ENCODE measurements at regions not wholly inside any gene's neighbourhood (a gene's known extent, or its start where the extent isn't known, plus 50 kb on each side); places are given as distances from the start of the nearest gene placed in this dataset.
"Not testable (repeated sequence)": the region's sequence is repeated elsewhere in the genome, so short reads cannot be mapped to it uniquely, and the experiment has no call there.

- no peak for DNase-seq (ENCODE audit: low read depth)
Measured at GRCh38 chr10:30542001-30542894, 87.3 kb downstream of the LYZL2 start.

DNA sequence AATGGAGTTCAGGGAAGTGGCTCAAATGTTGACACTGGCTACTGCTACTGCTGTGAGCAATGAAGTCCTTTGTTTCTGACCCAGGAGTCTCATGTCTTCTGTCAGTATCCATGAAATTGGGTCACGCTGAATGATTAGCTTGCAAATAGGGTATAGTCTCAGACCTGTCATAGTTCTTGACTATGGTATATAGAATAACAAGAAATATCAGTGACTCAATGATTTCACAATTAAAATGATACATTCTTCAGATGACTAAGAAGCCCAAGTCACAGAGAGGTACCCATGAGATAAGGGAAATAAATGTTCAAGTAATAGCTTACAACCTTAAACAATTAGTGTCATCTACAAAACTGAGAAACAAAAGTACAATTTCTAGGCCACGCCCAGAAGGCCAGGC lies 89.3 kb downstream of the LYZL2 start:
- H3K4me3 ChIP-seq (ENCODE audit: low read depth, low read length), result no peak overlapping the region
- no peak for TF ChIP-seq CTCF (IDR thresholded peaks at IDR 0.05; ENCODE audit: insufficient read depth, low read length)
- no peak for DNase-seq (ENCODE audit: low read depth)

More at GRCh38 chr10:30542001-30542894, 87.3 kb downstream of the LYZL2 start:
- H3K4me3 ChIP-seq (ENCODE audit: low read depth, low read length), result no peak overlapping the region
- no peak for TF ChIP-seq CTCF (IDR thresholded peaks at IDR 0.05; ENCODE audit: insufficient read depth, low read length)

- no peak for DNase-seq (ENCODE audit: low read depth)
- TF ChIP-seq CTCF (IDR thresholded peaks at IDR 0.05; ENCODE audit: insufficient read depth, low read length), result no peak
- no peak overlapping the region for H3K4me3 ChIP-seq (ENCODE audit: low read depth, low read length)
Measured at GRCh38 chr10:30538086-30538485, 91.5 kb downstream of the LYZL2 start.

GRCh38 chr10:30537586-30537985 lies 92.0 kb downstream of the LYZL2 start:
- DNase-seq (ENCODE audit: low read depth), result no peak
- no peak overlapping the region for H3K4me3 ChIP-seq (ENCODE audit: low read depth, low read length)
- no peak for TF ChIP-seq CTCF (IDR thresholded peaks at IDR 0.05; ENCODE audit: insufficient read depth, low read length)

- not testable (repeated sequence) for DNase-seq (ENCODE audit: low read depth); H3K4me3 ChIP-seq (ENCODE audit: low read depth, low read length)
Measured at GRCh38 chr10:30537158-30537557, 92.4 kb downstream of the LYZL2 start.

DNA sequence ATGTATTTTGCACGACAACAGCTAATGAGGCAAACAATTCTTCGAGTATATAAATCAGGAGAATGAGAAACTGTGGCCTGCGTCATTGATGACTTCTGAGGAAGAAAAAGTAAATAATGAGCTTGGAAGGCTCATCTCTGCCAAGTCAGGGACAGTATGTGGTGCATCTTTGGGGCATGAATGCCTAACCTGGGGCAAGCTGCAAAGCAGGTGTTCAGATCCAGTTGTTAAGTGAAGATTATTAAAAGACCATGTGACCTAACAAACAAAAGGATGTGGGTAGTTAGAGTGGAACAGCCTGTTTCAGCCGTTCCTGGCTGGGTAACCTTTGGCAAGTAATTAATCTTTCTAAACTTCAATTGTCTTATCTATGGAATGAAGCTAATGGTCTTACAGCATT lies 93.0 kb downstream of the LYZL2 start:
- no peak overlapping the region for H3K4me3 ChIP-seq (ENCODE audit: low read depth, low read length)
- no peak for TF ChIP-seq CTCF (IDR thresholded peaks at IDR 0.05; ENCODE audit: insufficient read depth, low read length)
- no peak for DNase-seq (ENCODE audit: low read depth)

- no peak for TF ChIP-seq CTCF (IDR thresholded peaks at IDR 0.05; ENCODE audit: insufficient read depth, low read length)
- DNase-seq (ENCODE audit: low read depth), result no peak
- H3K4me3 ChIP-seq (ENCODE audit: low read depth, low read length), result no peak overlapping the region
Measured at GRCh38 chr10:30535677-30536076, 93.9 kb downstream of the LYZL2 start.
